SIG-M5 treated with dmso at 0.1 percent for 504 hours (cell line): ENCODE measurements at regions not wholly inside any gene's neighbourhood (a gene's known extent, or its start where the extent isn't known, plus 50 kb on each side); places are given as distances from the start of the nearest gene placed in this dataset.

Experiments
- DNase-seq: peaks from one replicate; lab custom pipeline; 2025; ENCODE audit not compliant: unreplicated experiment; lab: John Stamatoyannopoulos, UW

DNA sequence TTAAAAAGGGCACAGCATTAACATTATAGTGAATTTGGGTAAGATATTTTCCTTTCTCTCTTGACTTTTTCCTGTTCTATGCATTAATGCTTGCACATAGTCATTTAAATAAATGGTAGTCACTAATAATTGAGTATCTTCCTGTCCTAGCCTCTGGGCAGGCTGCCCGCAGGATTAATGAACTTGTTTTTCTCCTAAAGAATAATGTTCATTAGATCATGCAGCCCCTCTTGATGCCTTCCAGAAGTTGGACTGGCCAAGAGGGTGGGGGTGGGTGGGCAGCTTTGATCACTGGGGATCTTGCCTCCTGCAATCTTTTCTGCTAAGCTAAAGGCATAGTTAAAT, 514.5 kb upstream of the CDH2 start:
- no peak for DNase-seq

- DNase-seq, result no peak
These were observed 514.0 kb upstream of the CDH2 start for GRCh38 chr18:28690836-28691495.

DNA sequence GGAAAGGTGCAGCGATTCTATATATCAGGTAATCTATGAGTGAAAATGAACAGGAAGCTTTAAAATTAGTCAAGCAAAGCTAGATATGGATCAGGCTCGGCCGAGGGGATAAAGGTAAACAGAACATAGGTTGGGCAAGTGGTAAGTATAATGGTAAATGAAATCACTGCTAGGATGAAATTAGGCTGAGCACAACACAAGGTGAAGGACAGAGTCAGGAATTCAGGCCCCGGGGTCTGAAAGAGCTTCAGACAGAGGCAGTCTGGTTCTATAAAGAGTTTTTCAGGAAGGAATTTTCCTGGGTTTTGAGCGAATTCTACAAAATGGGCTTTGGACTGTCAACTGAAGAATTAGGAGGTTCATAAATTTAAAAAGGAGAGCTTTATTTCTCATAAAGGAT, 513.2 kb upstream of the CDH2 start:
- DNase-seq, result no peak

GRCh38 chr18:28689588-28689987, 512.7 kb upstream of the CDH2 start:
- DNase-seq, result no peak

GRCh38 chr18:28684746-28685355, 507.9 kb upstream of the CDH2 start:
- no peak for DNase-seq

DNA sequence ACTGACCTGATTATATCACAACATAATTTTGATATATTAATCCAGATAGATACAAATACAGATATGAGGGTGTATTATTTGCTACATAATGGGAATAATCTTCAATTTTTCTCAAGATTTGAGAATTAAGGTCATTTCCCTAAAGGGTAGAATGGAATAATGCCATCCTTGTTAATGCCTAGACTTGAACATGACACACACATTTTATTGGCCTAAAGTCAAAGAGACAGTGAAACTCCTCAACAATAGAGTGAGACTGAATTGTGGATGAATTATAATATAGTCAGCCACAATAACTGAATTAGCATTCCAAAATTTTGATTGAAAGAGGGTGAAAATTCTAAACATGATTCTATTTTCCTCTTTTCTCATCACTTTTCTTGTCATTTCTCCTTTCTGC, 506.0 kb upstream of the CDH2 start:
- no peak for DNase-seq

- no peak for DNase-seq
These were observed 492.2 kb upstream of the CDH2 start for GRCh38 chr18:28669165-28669564.

GRCh38 chr18:28666216-28666615, 489.3 kb upstream of the CDH2 start:
- DNase-seq, result no peak

GRCh38 chr18:28657961-28658360, 481.0 kb upstream of the CDH2 start:
- DNase-seq, result no peak

- DNase-seq, result no peak
These were observed 475.7 kb upstream of the CDH2 start for GRCh38 chr18:28652654-28653053.

- DNase-seq, result no peak
These were observed 474.4 kb upstream of the CDH2 start for GRCh38 chr18:28651298-28651697.

DNA sequence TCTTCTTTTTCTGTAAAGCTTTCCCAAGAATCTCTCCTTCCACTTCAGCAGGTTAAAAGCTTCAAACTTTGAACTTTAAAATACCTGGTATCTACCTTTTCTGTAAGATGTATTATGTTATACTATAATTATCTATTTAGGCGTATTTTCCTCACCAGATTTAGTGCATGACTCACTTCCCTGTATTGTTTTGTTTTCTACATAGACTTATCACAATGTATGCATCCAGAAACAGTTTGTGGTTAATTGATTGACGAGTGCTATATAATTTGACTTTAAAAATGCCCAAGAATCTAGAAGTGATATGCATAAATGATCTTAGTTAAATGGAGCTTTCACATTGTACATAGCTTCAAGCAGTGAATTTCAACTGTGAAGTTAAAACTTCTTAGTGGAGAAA, 473.9 kb upstream of the CDH2 start:
- DNase-seq, result no peak

GRCh38 chr18:28647961-28648360, 471.0 kb upstream of the CDH2 start:
- no peak for DNase-seq

DNA sequence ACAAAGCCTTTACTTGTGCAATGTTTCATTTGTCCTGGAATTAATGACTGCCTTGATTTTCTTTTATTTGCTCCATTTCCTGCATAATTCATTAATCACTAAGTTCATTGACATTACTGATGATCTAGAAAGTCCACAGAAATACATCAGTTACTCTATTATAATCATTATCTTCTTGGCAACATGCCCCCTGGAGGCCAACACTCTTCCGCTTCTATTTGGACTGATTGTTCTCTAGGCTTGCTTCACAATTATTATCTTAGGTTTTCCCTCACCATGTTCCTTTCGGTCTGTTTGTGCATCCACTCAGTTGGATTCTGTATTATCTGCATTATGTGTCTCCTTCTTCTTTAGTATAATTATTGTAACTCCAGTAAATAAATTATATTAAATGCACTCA, 461.0 kb upstream of the CDH2 start:
- DNase-seq, result no peak

DNA sequence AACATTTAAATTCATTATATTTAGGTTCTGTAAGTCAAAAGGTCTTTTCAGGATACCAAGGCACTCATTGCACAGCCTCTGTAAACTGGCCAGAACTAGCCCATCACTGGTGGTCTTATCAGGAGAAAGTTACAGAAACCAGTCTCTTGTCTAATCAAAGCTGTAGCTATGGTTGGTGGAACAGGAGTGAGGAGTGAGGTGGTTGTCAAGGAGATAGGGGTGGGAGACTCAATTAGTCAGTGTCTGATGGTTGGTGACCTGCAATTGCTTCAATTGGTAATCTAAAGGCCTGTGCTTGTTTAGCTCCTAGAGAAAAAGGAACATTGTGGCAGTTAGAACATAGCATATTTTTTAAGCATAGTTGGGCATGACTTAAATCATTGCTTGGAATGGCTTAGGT, 458.6 kb upstream of the CDH2 start:
- no peak for DNase-seq

- DNase-seq, result no peak
These were observed 449.8 kb upstream of the CDH2 start for GRCh38 chr18:28626756-28627155.

- no peak for DNase-seq
These were observed 431.1 kb upstream of the CDH2 start for GRCh38 chr18:28607991-28608390.

DNA sequence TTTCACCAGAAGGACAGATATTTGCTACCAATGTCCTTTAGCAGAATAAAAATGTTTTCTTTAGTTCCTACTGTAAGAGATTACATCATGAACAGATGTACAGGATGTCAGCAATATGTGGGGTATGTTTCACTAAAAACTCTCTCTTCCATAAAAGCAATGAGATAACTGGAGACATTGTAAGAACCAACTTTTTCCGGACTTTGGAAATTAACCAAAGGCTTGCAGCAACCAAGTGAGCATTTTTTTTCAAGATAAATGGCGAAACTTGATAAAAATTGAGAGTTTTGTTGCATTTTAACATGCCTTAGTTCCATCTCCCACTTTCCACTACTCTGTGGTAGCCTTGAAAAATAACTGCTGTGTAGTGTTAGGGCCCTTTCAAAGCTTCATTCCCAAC, 429.8 kb upstream of the CDH2 start:
- no peak for DNase-seq

DNA sequence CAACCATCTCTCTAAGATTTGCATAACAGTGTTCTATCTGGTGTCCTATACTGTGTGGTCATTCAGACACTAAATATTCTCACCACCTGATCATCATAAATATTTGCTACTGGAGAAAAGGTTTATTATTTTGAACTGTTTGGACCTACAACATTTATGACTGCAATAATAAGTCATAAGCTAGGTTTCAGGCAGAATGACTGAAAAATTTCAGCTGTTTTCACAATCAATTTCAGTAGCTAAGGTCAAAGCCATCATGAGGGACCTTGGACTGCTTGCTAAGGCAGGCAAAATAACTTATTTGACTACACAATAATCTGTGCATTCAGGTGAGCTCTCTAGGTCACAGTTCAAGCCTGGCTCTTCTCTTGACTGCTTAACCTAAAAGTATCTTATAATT, 425.5 kb upstream of the CDH2 start:
- DNase-seq, result no peak

- no peak for DNase-seq
These were observed 417.1 kb upstream of the CDH2 start for GRCh38 chr18:28594034-28594433.

GRCh38 chr18:28588884-28589549, 412.1 kb upstream of the CDH2 start:
- no peak for DNase-seq

- DNase-seq, result no peak
These were observed 407.8 kb upstream of the CDH2 start for GRCh38 chr18:28584731-28585130.

GRCh38 chr18:28582724-28583123, 405.8 kb upstream of the CDH2 start:
- DNase-seq, result no peak
